Hematopoietic multipotent progenitor cell treated with erythropoietin and hydrocortisone succinate and interleukin-3 and kit ligand, for 4 days (in vitro differentiated cells): ENCODE measurements at regions not wholly inside any gene's neighbourhood (a gene's known extent, or its start where the extent isn't known, plus 50 kb on each side); places are given as distances from the start of the nearest gene placed in this dataset.
A peak's percentile ranks its signal among the peaks of the same experiment; 100 is the strongest.
"Not testable (repeated sequence)": the region's sequence is repeated elsewhere in the genome, so short reads cannot be mapped to it uniquely, and the experiment has no call there.

Source experiments
- DNase-seq: peaks from one replicate; pipeline ENCODE4 v3.0.0-alpha.2; 2015

- no peak for DNase-seq
Observed at GRCh38 chr6:74467533-74468215, 738.2 kb downstream of the COL12A1 start.

GRCh38 chr6:74466572-74466971 is 739.3 kb downstream of the COL12A1 start:
- DNase-seq, result no peak

GRCh38 chr6:74459260-74459659 is 746.6 kb downstream of the COL12A1 start:
- DNase-seq, result no peak

- no peak for DNase-seq
Observed at GRCh38 chr6:74458536-74458935, 747.3 kb downstream of the COL12A1 start.

- DNase-seq, result no peak
Observed at GRCh38 chr6:74455786-74456185, 750.1 kb downstream of the COL12A1 start.

GRCh38 chr6:74451953-74452352 is 753.9 kb downstream of the COL12A1 start:
- no peak for DNase-seq

- no peak for DNase-seq
Observed at GRCh38 chr6:74448850-74449249, 752.8 kb downstream of the CD109 start.

- no peak for DNase-seq
Observed at GRCh38 chr6:74447013-74447412, 751.0 kb downstream of the CD109 start.

GRCh38 chr6:74439123-74439811 is 743.3 kb downstream of the CD109 start:
- DNase-seq, result no peak

GRCh38 chr6:74438395-74438794 is 742.4 kb downstream of the CD109 start:
- not testable (repeated sequence) for DNase-seq

- no peak for DNase-seq
Observed at GRCh38 chr6:74434171-74434570, 738.2 kb downstream of the CD109 start.

- DNase-seq, result no peak
Observed at GRCh38 chr6:74431873-74432580, 736.0 kb downstream of the CD109 start.

- DNase-seq, result no peak
Observed at GRCh38 chr6:74420221-74420620, 724.2 kb downstream of the CD109 start.

GRCh38 chr6:74415056-74415455 is 719.1 kb downstream of the CD109 start:
- DNase-seq, result no peak

- DNase-seq, result no peak
Observed at GRCh38 chr6:74410630-74411029, 714.6 kb downstream of the CD109 start.

GRCh38 chr6:74409447-74409846 is 713.4 kb downstream of the CD109 start:
- peak; percentile 15 for DNase-seq

GRCh38 chr6:74408844-74409243 is 712.8 kb downstream of the CD109 start:
- DNase-seq, result no peak

GRCh38 chr6:74404366-74404765 is 708.4 kb downstream of the CD109 start:
- DNase-seq, result no peak

GRCh38 chr6:74402781-74403180 is 706.8 kb downstream of the CD109 start:
- no peak for DNase-seq

- DNase-seq, result not testable (repeated sequence)
Observed at GRCh38 chr6:74378437-74378836, 682.4 kb downstream of the CD109 start.

- no peak for DNase-seq
Observed at GRCh38 chr6:74369556-74369993, 673.6 kb downstream of the CD109 start.

- no peak for DNase-seq
Observed at GRCh38 chr6:74368746-74369145, 672.7 kb downstream of the CD109 start.

- DNase-seq, result no peak
Observed at GRCh38 chr6:74366634-74367033, 670.6 kb downstream of the CD109 start.

- DNase-seq, result no peak
Observed at GRCh38 chr6:74362391-74362790, 666.4 kb downstream of the CD109 start.
